H9 (cell line): ENCODE measurements at regions not wholly inside any gene's neighbourhood (a gene's known extent, or its start where the extent isn't known, plus 50 kb on each side); places are given as distances from the start of the nearest gene placed in this dataset.

Source experiments
- DNase-seq: peaks from one replicate; pipeline ENCODE4 v3.0.0-alpha.2; 2017
- H2AFZ ChIP-seq: one replicate; pipeline ENCODE4 v1.6.1; 2013; ENCODE audit warnings: mild to moderate bottlenecking, low read length, control low read depth, moderate library complexity
- H2AK5ac ChIP-seq: 2 replicates; pipeline ENCODE4 v1.6.1; 2013; ENCODE audit warnings: low read length, control low read depth, mixed read lengths; ENCODE audit not compliant: insufficient read length
- H2BK120ac ChIP-seq: one replicate; pipeline ENCODE4 v1.6.1; 2013; ENCODE audit warnings: low read depth, mild to moderate bottlenecking, low read length, control low read depth, inconsistent platforms; ENCODE audit not compliant: poor library complexity, severe bottlenecking
- H2BK12ac ChIP-seq: 2 replicates; pipeline ENCODE4 v1.6.1; 2013; ENCODE audit warnings: low read length, control low read depth, mixed read lengths, low read depth; ENCODE audit not compliant: insufficient read length
- H2BK15ac ChIP-seq: 2 replicates; pipeline ENCODE4 v1.6.1; 2013; ENCODE audit warnings: low read depth, low read length, control low read depth
- H2BK20ac ChIP-seq: one replicate; pipeline ENCODE4 v1.6.1; 2013; ENCODE audit warnings: low read depth, mild to moderate bottlenecking, low read length, control low read depth, inconsistent platforms; ENCODE audit not compliant: poor library complexity, severe bottlenecking
- H2BK5ac ChIP-seq: 2 replicates; pipeline ENCODE4 v1.6.1; 2013; ENCODE audit warnings: low read length, control low read depth, mixed read lengths; ENCODE audit not compliant: insufficient read length
- H3K14ac ChIP-seq: 2 replicates; pipeline ENCODE4 v1.6.1; 2013; ENCODE audit warnings: low read length, control low read depth; ENCODE audit not compliant: insufficient read depth
- H3K18ac ChIP-seq: 2 replicates; pipeline ENCODE4 v1.6.1; 2013; ENCODE audit warnings: low read depth, mild to moderate bottlenecking, mixed read lengths, low read length, control low read depth; ENCODE audit not compliant: insufficient read length
- H3K23ac ChIP-seq: 2 replicates; pipeline ENCODE4 v1.6.1; 2013; ENCODE audit warnings: low read length, control low read depth, mixed read lengths, low read depth; ENCODE audit not compliant: insufficient read length
- H3K23me2 ChIP-seq: 2 replicates; pipeline ENCODE4 v1.6.1; 2013; ENCODE audit warnings: low read depth, mild to moderate bottlenecking, mixed read lengths, low read length, control low read depth; ENCODE audit not compliant: insufficient read length, poor library complexity, severe bottlenecking
- H3K27ac ChIP-seq: 2 replicates; pipeline ENCODE4 v1.5.1; 2013; ENCODE audit warnings: low read length, control low read depth, mixed read lengths, low read depth; ENCODE audit not compliant: insufficient read length
- H3K27me3 ChIP-seq: 2 replicates; pipeline ENCODE4 v1.6.1; 2013; ENCODE audit warnings: low read length, control low read depth, inconsistent platforms; ENCODE audit not compliant: insufficient read depth
- H3K4ac ChIP-seq: 2 replicates; pipeline ENCODE4 v1.6.1; 2013; ENCODE audit warnings: low read depth, mild to moderate bottlenecking, control low read depth, inconsistent platforms, low read length, moderate library complexity
- H3K4me1 ChIP-seq: 2 replicates; pipeline ENCODE4 v1.6.1; 2013; ENCODE audit warnings: low read length, control low read depth, inconsistent platforms; ENCODE audit not compliant: insufficient read depth
- H3K4me2 ChIP-seq: 2 replicates; pipeline ENCODE4 v1.6.1; 2013; ENCODE audit warnings: low read length, control low read depth, mixed read lengths; ENCODE audit not compliant: insufficient read length, insufficient read depth
- H3K56ac ChIP-seq: 2 replicates; pipeline ENCODE4 v1.6.1; 2013; ENCODE audit warnings: low read depth, mild to moderate bottlenecking, mixed read lengths, low read length, control low read depth; ENCODE audit not compliant: insufficient read length
- H3K79me1 ChIP-seq: 2 replicates; pipeline ENCODE4 v1.6.1; 2013; ENCODE audit warnings: low read depth, mild to moderate bottlenecking, moderate library complexity, low read length, control low read depth, inconsistent platforms; ENCODE audit not compliant: insufficient read depth, poor library complexity, severe bottlenecking
- H3K79me2 ChIP-seq: 2 replicates; pipeline ENCODE4 v1.6.1; 2013; ENCODE audit warnings: low read length, control low read depth, inconsistent platforms; ENCODE audit not compliant: insufficient read depth
- H3K9ac ChIP-seq: 2 replicates; pipeline ENCODE4 v1.6.1; 2013; ENCODE audit warnings: low read length, control low read depth, mixed read lengths; ENCODE audit not compliant: insufficient read length; ENCODE audit errors: extremely low read depth
- H3K9me3 ChIP-seq: one replicate; pipeline ENCODE4 v1.6.1; 2013; ENCODE audit warnings: low read depth, low read length, inconsistent platforms; ENCODE audit not compliant: control insufficient read depth
- H3T11ph ChIP-seq: one replicate; pipeline ENCODE4 v1.6.1; 2013; ENCODE audit warnings: mild to moderate bottlenecking, low read length, control low read depth, inconsistent platforms
- H4K20me1 ChIP-seq: one replicate; pipeline ENCODE4 v1.6.1; 2013; ENCODE audit not compliant: control insufficient read depth, insufficient read length, insufficient read depth
- H4K5ac ChIP-seq: 2 replicates; pipeline ENCODE4 v1.6.1; 2013; ENCODE audit warnings: low read depth, mild to moderate bottlenecking, mixed read lengths, low read length, control low read depth; ENCODE audit not compliant: insufficient read length
- H4K8ac ChIP-seq: replicated peaks from 2 replicates; pipeline ENCODE4 v1.6.1; 2013; ENCODE audit warnings: low read length, control low read depth, mixed read lengths, low read depth; ENCODE audit not compliant: insufficient read length
- H4K91ac ChIP-seq: 2 replicates; pipeline ENCODE4 v1.6.1; 2013; ENCODE audit warnings: low read depth, mild to moderate bottlenecking, moderate library complexity, mixed read lengths, low read length, control low read depth; ENCODE audit not compliant: insufficient read length
- H3K27ac Mint-ChIP-seq, 3 experiments: 2 replicates in 2 of 3; 3 replicates in 1 of 3; pipeline ENCODE4 v1.8.0; 2020 to 2021; ENCODE audit warnings: mixed read lengths in 3 of 3, mild to moderate bottlenecking in 1 of 3, moderate library complexity in 1 of 3
- H3K27me3 Mint-ChIP-seq: 2 replicates; pipeline ENCODE4 v1.8.0; 2021; ENCODE audit warnings: low read depth, mild to moderate bottlenecking, moderate library complexity, mixed read lengths
- H3K36me3 Mint-ChIP-seq, 3 experiments: 2 replicates in 2 of 3; 3 replicates in 1 of 3; pipeline ENCODE4 v1.8.0; 2020 to 2021; ENCODE audit warnings: low read depth in 3 of 3, mixed read lengths in 3 of 3; ENCODE audit not compliant: insufficient read depth in 1 of 3
- H3K4me1 Mint-ChIP-seq, 2 experiments: 2 replicates each; pipeline ENCODE4 v1.8.0; 2020; ENCODE audit warnings: mixed read lengths in 2 of 2
- H3K4me3 Mint-ChIP-seq, 2 experiments: 2 replicates in 1 of 2; 3 replicates in 1 of 2; pipeline ENCODE4 v1.8.0; 2020 to 2021; ENCODE audit warnings: mild to moderate bottlenecking in 2 of 2, mixed read lengths in 2 of 2, moderate library complexity in 1 of 2
- H3K9me3 Mint-ChIP-seq, 2 experiments: 2 replicates in 1 of 2; 3 replicates in 1 of 2; pipeline ENCODE4 v1.8.0; 2020; ENCODE audit warnings: mild to moderate bottlenecking in 2 of 2, mixed read lengths in 2 of 2, moderate library complexity in 1 of 2
- WGBS: extraction: QIAGEN DNeasy Blood & Tissue Kit; methylation state at CpG from one replicate; pipeline ENCODE4 v1.1.7; 2013; ENCODE audit warnings: missing lambda C conversion rate, low lambda C conversion rate, mixed read lengths; ENCODE audit not compliant: insufficient read length; ENCODE audit errors: extremely low coverage; 5-methylcytosine and 5-hydroxymethylcytosine counted together
- TF ChIP-seq, protein P1 (sequence below): fragments of 200-600 bp; sonication (generic); conservative IDR thresholded peaks from 3 replicates; pipeline ENCODE4 v1.8.0; 2021; ENCODE audit warnings: antibody characterized with exemption, mild to moderate bottlenecking

DNA sequence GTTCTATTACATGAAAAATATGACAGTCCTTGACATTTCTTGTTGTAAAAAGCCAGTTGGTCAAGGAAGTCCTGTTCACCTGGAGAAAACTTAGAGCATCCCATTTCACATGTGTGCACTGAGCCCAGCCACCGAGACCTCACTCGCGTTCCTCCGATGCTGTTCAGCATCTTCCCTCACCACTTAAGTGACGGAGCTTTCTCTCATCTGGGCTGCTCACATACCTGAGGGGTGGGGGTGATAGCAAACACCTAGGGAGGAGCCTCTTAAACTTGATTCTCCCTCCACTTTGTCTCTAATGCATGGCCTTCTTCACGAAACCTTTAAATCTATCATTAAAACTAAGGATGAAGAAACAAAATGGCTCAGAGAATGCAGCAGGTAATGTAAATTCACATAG is 950.2 kb downstream of the GATA3 start:
- WGBS = no CpG with 5 or more reads among the region's 6 CpGs
- no peak overlapping the region for H3K9ac ChIP-seq
- no peak overlapping the region for H3K56ac ChIP-seq
- Mint-ChIP-seq H3K27me3 (peaks cover 4% of the 10 kb centered on the region), H3K36me3 (no peaks in the 10 kb centered on the region; a peak in 1 of 7 replicates), H3K9me3 (no peaks in the 10 kb centered on the region), H3K4me1 (no peaks in the 10 kb centered on the region), H3K27ac (no peak overlapping the region), H3K4me3 (no peak overlapping the region)
- H3K9me3 ChIP-seq = no peaks in the 10 kb centered on the region
- no peak overlapping the region for H4K5ac ChIP-seq
- H2BK12ac ChIP-seq = no peak overlapping the region
- H3K4me1 ChIP-seq = no peaks in the 10 kb centered on the region
- no peak overlapping the region for H3K14ac ChIP-seq
- no peaks in the 10 kb centered on the region for H4K20me1 ChIP-seq
- H3K4ac ChIP-seq = no peak overlapping the region
- H2AK5ac ChIP-seq = no peak overlapping the region
- no peaks in the 10 kb centered on the region for H3K79me2 ChIP-seq
- H3K23me2 ChIP-seq = no peaks in the 10 kb centered on the region
- H4K91ac ChIP-seq = no peak overlapping the region
- H2BK5ac ChIP-seq = no peak overlapping the region
- DNase-seq = no peak
- no peak overlapping the region for H2AFZ ChIP-seq
- H3K4me2 ChIP-seq = no peak overlapping the region
- TF ChIP-seq, protein P1, sequence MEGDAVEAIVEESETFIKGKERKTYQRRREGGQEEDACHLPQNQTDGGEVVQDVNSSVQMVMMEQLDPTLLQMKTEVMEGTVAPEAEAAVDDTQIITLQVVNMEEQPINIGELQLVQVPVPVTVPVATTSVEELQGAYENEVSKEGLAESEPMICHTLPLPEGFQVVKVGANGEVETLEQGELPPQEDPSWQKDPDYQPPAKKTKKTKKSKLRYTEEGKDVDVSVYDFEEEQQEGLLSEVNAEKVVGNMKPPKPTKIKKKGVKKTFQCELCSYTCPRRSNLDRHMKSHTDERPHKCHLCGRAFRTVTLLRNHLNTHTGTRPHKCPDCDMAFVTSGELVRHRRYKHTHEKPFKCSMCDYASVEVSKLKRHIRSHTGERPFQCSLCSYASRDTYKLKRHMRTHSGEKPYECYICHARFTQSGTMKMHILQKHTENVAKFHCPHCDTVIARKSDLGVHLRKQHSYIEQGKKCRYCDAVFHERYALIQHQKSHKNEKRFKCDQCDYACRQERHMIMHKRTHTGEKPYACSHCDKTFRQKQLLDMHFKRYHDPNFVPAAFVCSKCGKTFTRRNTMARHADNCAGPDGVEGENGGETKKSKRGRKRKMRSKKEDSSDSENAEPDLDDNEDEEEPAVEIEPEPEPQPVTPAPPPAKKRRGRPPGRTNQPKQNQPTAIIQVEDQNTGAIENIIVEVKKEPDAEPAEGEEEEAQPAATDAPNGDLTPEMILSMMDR = no peak
- no peak overlapping the region for H3K23ac ChIP-seq
- H3T11ph ChIP-seq = no peak overlapping the region
- H2BK120ac ChIP-seq = no peak overlapping the region
- H3K27me3 ChIP-seq = no peaks in the 10 kb centered on the region
- H4K8ac ChIP-seq = no peak overlapping the region
- no peaks in the 10 kb centered on the region for H3K79me1 ChIP-seq
- H3K27ac ChIP-seq = no peak overlapping the region
- no peak overlapping the region for H3K18ac ChIP-seq
- no peak overlapping the region for H2BK20ac ChIP-seq
- H2BK15ac ChIP-seq = no peak overlapping the region
